GM18868 (cell line): ENCODE measurements at regions not wholly inside any gene's neighbourhood (a gene's known extent, or its start where the extent isn't known, plus 50 kb on each side); places are given as distances from the start of the nearest gene placed in this dataset.
"Not testable (repeated sequence)": the region's sequence is repeated elsewhere in the genome, so short reads cannot be mapped to it uniquely, and the experiment has no call there.

Experiments used
- ATAC-seq: cut with Tn5 transposase; IDR thresholded peaks from one replicate; pipeline ENCODE4 v1.9.1; 2021; ENCODE audit warnings: mild to moderate bottlenecking, moderate library complexity; ENCODE audit not compliant: unreplicated experiment

- ATAC-seq = no peak
These were observed 495.2 kb upstream of the EPHA6 start for GRCh38 chr3:96319166-96319565.

GRCh38 chr3:96324087-96324486 is 490.3 kb upstream of the EPHA6 start:
- no peak for ATAC-seq

DNA sequence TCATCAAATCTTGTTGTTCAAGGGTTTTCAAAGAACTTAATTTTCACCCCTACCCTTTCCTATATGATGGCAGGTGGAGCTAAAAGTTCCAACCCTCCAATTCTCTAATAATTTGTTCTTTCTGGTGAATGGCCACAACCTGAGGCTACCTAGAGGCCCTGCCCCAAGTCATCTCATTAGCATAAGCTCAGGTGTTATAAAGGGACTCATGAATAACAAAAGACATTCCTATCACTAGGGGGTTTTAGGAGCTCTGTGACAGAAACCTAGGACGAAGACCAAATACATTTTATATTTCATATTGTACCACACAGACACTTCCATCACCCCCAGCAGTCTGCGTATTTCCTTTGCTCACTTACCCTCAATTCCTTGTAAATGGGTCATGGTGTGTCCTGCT is 483.6 kb upstream of the EPHA6 start:
- ATAC-seq = no peak

- ATAC-seq = peak; percentile 65
These were observed 483.1 kb upstream of the EPHA6 start for GRCh38 chr3:96331341-96331740.

GRCh38 chr3:96334779-96335178 is 479.6 kb upstream of the EPHA6 start:
- peak; percentile 36 for ATAC-seq

GRCh38 chr3:96347289-96347688 is 467.1 kb upstream of the EPHA6 start:
- no peak for ATAC-seq

DNA sequence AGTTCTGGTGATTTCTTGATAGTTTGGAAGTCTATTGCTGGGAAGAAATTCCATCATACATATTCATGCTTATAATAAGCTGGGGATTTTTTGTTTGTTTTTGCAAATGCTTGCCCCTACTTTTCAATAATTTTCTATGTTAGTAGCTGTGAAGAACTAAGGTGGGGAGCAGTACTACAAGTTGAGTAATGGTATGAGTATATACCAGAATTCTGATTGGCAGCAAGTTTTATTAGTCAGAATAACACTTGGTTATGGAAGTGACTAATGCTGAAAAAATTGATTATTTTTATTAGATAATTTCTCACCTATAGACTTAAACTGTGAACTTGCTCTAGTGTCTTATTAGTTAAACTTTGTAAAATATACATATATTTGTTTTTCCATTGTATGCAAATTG is 462.8 kb upstream of the EPHA6 start:
- ATAC-seq = not testable (repeated sequence)

DNA sequence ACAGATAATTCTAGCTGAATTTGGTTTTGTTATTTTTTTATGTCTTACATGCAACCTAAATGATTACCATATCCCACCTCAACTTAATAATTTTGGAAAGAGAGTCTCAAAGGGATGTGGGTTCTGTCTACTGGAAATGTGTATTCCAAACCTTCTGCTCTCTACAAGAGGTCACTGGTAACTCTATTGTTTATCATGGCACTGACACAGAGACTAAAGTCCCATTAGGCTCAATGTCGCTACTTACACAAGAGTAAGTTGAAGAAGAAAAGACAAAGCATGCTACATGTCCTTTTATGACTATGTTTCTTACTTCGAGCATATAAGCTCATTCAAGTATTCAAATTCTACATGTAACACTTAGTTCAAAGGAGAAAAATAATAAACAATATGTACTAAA is 460.3 kb upstream of the EPHA6 start:
- no peak for ATAC-seq

DNA sequence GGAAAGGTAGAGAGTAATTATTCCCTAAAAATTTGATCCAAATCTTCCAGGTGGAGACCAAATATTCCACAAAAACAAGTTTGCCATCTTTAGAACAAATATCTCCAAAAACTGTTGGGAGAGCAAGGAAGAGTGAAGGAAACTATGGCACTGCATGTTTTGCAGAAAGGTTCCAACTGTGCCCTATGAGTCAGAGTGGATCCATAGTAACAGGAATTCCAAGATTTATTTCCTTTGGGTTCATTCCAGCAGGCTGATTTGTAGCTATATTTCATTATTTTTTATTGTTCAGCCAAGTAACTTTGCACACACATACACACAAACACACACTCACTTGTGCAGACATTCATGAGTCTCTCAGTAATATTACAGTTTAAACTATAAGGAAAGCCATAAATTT is 459.7 kb upstream of the EPHA6 start:
- ATAC-seq = no peak

DNA sequence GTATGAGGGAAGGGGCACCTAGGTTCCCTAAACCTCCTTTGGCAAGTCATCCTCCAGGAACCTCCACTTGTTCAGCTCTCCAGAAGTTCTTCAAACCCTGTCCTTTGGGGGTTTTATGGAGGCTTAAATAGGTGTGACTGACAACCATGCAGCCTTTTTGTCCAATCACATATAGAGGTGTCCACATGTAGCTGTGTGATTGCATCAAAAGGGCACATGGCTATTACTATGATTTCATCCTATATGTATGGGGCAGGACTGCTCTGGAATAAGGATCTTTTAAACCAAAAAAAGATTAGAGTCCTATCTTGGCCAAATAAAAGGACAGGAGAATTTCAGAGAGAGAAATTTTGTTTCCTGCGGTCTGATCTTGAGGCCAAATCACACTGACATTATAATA is 453.2 kb upstream of the EPHA6 start:
- no peak for ATAC-seq

GRCh38 chr3:96370637-96371036 is 443.8 kb upstream of the EPHA6 start:
- no peak for ATAC-seq

DNA sequence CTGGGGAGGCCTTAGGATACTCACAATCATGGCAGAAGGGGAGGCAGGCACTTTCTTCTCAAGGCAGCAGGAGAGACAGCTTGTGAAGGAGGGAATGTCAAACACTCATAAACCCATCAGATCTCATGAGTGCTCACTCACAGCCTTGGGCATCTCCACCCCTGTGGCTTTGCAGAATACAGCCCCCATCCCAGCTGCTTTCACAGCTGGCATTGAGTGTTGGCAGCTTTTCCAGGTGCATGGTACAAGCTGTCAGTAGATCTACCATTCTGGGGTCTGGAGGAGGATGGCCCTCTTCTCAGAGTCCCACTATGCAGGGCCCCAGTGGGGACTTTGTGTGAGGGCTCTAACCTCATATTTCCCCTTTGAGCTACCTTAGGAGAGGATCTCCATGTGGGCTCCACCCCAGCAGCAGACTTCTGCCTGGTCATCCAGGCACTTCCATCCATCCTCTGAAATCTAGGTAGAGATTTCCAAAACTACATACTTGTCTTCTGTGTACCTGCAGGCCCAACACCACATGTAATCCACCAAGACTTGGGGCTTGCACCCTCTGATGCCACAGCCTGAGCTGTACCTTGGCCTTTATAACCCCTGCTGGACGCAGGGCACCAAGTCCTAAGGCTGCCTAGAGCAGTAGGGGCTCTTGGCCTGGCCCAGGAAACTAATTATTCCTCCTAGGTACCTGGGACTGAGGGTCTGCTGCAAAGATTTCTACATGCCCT is 404.2 kb upstream of the EPHA6 start:
- ATAC-seq = no peak

DNA sequence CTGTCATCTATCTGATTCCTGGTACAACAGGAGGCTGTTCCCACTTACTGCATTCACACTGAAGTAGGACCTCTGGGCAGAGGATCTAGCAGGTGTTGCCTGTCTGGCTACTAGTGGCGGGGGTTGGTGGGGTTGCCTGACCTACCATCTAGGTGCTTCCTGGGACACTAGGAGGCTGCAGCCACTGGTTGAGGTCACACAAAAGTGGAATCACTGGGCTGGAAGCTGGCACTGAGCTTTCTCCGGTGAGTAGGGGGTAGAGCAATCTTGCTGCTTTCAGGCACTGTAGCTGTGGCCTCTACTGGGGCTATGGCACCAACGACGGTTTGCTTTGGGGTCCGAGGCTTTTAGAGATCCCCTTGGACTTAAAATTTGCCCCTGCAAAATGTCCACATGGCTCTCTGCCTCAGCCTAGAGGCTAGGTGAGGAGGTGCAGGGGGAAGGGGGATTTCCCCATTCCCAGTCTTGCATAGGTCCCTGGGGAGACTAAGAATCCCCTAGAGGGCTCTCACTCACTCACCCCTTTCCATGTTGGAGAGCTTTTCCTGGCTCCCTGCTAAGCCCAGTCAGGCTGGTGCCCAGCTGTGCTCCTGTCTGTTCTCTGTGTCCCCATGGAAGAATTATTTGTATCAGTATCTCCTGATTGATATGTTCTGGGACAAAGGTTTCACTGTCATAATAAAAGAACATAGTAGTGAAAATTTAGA is 397.7 kb upstream of the EPHA6 start:
- ATAC-seq = no peak

GRCh38 chr3:96428097-96428496 is 386.3 kb upstream of the EPHA6 start:
- no peak for ATAC-seq

GRCh38 chr3:96430079-96430478 is 384.3 kb upstream of the EPHA6 start:
- ATAC-seq = peak; percentile 72

GRCh38 chr3:96434651-96435050 is 379.7 kb upstream of the EPHA6 start:
- no peak for ATAC-seq

GRCh38 chr3:96449346-96449745 is 365.0 kb upstream of the EPHA6 start:
- no peak for ATAC-seq

- ATAC-seq = no peak
These were observed 364.6 kb upstream of the EPHA6 start for GRCh38 chr3:96449803-96450202.

DNA sequence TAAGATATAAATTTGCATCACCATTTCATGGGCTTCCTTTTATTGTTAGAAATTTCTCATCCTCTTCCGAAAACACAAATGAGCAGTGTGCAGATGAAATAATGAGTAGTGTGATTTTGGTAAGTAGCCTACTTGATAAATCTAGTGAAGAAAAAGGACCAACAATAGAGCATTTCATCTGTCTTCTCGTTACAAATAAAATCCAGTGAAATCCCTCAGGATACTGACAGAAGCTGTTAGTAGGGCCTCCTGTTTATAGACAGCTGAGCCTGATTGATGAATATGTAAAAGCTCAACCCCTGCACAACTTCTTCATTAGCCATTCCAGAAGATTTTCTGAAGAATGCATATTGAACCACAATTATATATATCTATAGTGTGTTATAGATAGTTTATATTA is 363.7 kb upstream of the EPHA6 start:
- ATAC-seq = no peak

- ATAC-seq = no peak
These were observed 348.9 kb upstream of the EPHA6 start for GRCh38 chr3:96465521-96465920.

- no peak for ATAC-seq
These were observed 348.0 kb upstream of the EPHA6 start for GRCh38 chr3:96466441-96466840.

DNA sequence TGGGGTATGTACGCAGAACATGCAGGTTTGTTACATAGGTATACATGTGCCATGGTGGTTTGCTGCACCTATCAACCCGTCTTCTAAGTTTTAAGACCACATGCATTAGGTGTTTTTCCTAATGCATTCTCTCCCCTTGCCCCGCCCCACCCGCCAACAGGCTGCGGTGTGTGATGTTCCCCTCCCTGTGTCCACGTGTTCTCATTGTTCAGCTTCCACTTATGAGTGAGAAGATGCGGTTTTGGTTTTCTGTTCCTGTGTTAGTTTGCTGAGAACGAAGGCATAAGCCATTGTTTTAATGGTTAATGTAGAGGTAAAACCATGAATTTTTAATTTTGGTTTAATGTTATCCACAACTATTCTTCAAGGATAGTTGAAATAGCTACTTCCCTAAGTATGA is 346.8 kb upstream of the EPHA6 start:
- no peak for ATAC-seq

DNA sequence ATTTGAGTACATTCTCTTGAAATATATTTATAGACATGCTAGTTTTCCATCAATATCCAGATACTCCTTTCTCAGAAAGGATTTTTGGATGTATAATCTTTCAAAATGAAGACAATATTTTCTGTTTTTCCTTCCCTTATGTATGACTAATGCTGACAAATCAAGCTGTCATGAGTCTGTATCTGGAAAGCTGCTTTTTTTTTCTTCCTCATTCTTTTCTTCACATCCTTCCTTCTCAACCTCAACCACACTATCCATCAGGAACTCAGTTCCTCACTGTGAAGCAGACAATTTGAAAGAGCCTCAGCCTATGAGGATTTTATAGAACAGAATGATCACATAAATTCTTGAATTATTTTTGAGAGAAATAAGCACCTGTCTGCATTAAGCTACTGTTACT is 335.9 kb upstream of the EPHA6 start:
- no peak for ATAC-seq
